Gastrocnemius medialis (tissue), 4 donors: ENCODE measurements at regions not wholly inside any gene's neighbourhood (a gene's known extent, or its start where the extent isn't known, plus 50 kb on each side); places are given as distances from the start of the nearest gene placed in this dataset.
"Not testable (repeated sequence)": the region's sequence is repeated elsewhere in the genome, so short reads cannot be mapped to it uniquely, and the experiment has no call there.

Experiments used
- ATAC-seq, 2 donors: fragments of 150-250 bp; one replicate each; pipeline ENCODE4 v1.9.1; 2016
- DNase-seq, 2 donors: peaks; one replicate each; pipeline ENCODE4 v3.0.0-alpha.2; 2019
- H3K27ac ChIP-seq, 4 donors: fragments of 200-600 bp; sonication (generic); 1 replicate in 1 of 4; 2 replicates in 3 of 4; pipeline ENCODE4 v1.5.1; 2016 to 2018; ENCODE audit warnings: mild to moderate bottlenecking in 2 of 4, moderate library complexity in 1 of 4
- H3K27me3 ChIP-seq, 3 donors: fragments of 200-600 bp; sonication (generic) in 2 of 3; 1 replicate in 1 of 3; 2 replicates in 2 of 3; pipeline versions ENCODE4 v1.5.1 to v1.6.0; 2016 to 2019; ENCODE audit warnings: mild to moderate bottlenecking in 1 of 3, moderate library complexity in 1 of 3
- H3K36me3 ChIP-seq, 2 donors: fragments of 200-600 bp; sonication (generic) in 1 of 2; one replicate each; pipeline ENCODE4 v1.5.1; 2017 to 2018
- H3K4me1 ChIP-seq, 2 donors: fragments of 200-600 bp; sonication (generic) in 1 of 2; one replicate each; pipeline ENCODE4 v1.5.1; 2016 to 2017; ENCODE audit warnings: mild to moderate bottlenecking in 2 of 2
- H3K4me3 ChIP-seq, 4 donors: fragments of 200-600 bp; sonication (generic) in 3 of 4; 1 replicate in 1 of 4; 2 replicates in 3 of 4; pipeline ENCODE4 v1.5.1; 2016 to 2019; ENCODE audit warnings: mild to moderate bottlenecking in 2 of 4
- H3K9me3 ChIP-seq, 3 donors: fragments of 200-600 bp; sonication (generic) in 2 of 3; 1 replicate in 1 of 3; 2 replicates in 2 of 3; pipeline ENCODE4 v1.5.1; 2016 to 2019
- POLR2A ChIP-seq, 2 donors: fragments of 450-650 bp; IDR thresholded peaks; one replicate each; pipeline ENCODE4 v1.6.1; 2017; ENCODE audit warnings: antibody characterized with exemption in 2 of 2, mild to moderate bottlenecking in 2 of 2, moderate library complexity in 2 of 2
- in situ Hi-C, 4 donors: fragments of 200-750 bp; cut with MboI; loops; one replicate each; pipeline versions ENCODE4 v1.15.0 to v1.8.0; 2017; ENCODE audit warnings: low sequenced_read_pairs in 4 of 4
- intact Hi-C: fragments of 100-400 bp; cut with DNase I; formaldehyde crosslinking; loops from one replicate; pipeline ENCODE4 v1.15.1; 2023; ENCODE audit warnings: low total_unique reads
- TF ChIP-seq, protein P1 (sequence below), 5 experiments: fragments of 450-650 bp in 3 of 5; fragments of 200-600 bp in 2 of 5; sonication (generic) in 2 of 5; IDR thresholded peaks in 4 of 5; conservative IDR thresholded peaks in 1 of 5; 1 replicate in 4 of 5; 2 replicates in 1 of 5; pipeline ENCODE4 v1.5.1; 2016 to 2019; ENCODE audit warnings: antibody characterized with exemption in 5 of 5, mild to moderate bottlenecking in 3 of 5, moderate library complexity in 3 of 5

DNA sequence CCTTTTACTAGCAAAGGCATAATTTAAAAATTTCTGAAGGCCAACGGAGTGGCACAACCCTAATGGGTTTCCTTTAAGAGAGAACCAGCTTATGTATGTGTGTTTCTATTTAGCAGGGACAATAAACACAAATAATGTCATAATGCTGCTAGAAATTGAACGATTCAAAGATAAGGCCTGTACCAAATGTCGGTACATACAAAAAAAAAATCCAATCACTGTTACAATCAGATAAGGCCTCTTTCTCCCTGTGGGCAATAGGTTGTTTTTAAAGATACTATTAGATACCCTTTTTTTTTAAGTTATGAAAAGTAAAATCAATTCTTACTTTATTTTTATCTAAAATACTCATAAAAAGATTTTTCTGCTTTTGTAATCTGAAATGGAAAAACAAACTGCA, 821.0 kb downstream of the PRELID2 start:
- Histone ChIP-seq H3K4me3 (no peak overlapping the region), H3K9me3 (no peaks in the 10 kb centered on the region), H3K4me1 (no peaks in the 10 kb centered on the region), H3K36me3 (no peaks in the 10 kb centered on the region), H3K27me3 (no peaks in the 10 kb centered on the region), H3K27ac (no peak overlapping the region)
- intact Hi-C loops = no loop called here
- ATAC-seq (no peak), DNase-seq (no peak)
- in situ Hi-C loops = no loop called here
- TF ChIP-seq POLR2A (IDR thresholded peaks at IDR 0.05) = no peak
- TF ChIP-seq, protein P1, sequence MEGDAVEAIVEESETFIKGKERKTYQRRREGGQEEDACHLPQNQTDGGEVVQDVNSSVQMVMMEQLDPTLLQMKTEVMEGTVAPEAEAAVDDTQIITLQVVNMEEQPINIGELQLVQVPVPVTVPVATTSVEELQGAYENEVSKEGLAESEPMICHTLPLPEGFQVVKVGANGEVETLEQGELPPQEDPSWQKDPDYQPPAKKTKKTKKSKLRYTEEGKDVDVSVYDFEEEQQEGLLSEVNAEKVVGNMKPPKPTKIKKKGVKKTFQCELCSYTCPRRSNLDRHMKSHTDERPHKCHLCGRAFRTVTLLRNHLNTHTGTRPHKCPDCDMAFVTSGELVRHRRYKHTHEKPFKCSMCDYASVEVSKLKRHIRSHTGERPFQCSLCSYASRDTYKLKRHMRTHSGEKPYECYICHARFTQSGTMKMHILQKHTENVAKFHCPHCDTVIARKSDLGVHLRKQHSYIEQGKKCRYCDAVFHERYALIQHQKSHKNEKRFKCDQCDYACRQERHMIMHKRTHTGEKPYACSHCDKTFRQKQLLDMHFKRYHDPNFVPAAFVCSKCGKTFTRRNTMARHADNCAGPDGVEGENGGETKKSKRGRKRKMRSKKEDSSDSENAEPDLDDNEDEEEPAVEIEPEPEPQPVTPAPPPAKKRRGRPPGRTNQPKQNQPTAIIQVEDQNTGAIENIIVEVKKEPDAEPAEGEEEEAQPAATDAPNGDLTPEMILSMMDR (IDR thresholded peaks at IDR 0.05 in 4 of 5, conservative IDR thresholded peaks at IDR 0.05 in 1 of 5) = no peak

DNA sequence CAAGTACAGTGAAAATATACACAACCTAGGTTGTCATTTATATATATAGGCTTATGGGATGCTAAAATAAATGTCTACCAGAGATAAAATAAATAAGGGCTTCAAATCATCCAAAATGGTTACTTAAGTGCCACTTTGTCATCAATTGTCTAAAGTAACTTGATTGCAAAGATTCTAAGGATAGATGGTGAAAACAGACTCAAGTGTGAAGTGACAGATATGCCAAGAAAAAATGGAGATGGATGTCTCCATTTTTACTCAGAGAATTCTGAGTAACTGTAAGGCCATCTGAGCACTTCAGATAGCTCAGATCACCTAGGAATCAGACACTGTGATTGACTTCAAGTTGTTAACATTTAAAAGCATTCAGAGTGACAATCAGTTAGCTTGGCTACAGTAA, 824.3 kb downstream of the PRELID2 start:
- DNase-seq = no peak
- H3K4me3 ChIP-seq = no peak overlapping the region
- no peaks in the 10 kb centered on the region for H3K4me1 ChIP-seq
- H3K27ac ChIP-seq = no peak overlapping the region
- no peaks in the 10 kb centered on the region for H3K36me3 ChIP-seq
- intact Hi-C loops (no loop called here), in situ Hi-C loops (no loop called here)
- ATAC-seq = no peak
- TF ChIP-seq, protein P1 (IDR thresholded peaks at IDR 0.05 in 4 of 5, conservative IDR thresholded peaks at IDR 0.05 in 1 of 5) = no peak
- no peak for TF ChIP-seq POLR2A (IDR thresholded peaks at IDR 0.05)
- peaks cover 0 to 3% (median 0%) of the 10 kb centered on the region in 3 donors for H3K9me3 ChIP-seq
- no peaks in the 10 kb centered on the region for H3K27me3 ChIP-seq

DNA sequence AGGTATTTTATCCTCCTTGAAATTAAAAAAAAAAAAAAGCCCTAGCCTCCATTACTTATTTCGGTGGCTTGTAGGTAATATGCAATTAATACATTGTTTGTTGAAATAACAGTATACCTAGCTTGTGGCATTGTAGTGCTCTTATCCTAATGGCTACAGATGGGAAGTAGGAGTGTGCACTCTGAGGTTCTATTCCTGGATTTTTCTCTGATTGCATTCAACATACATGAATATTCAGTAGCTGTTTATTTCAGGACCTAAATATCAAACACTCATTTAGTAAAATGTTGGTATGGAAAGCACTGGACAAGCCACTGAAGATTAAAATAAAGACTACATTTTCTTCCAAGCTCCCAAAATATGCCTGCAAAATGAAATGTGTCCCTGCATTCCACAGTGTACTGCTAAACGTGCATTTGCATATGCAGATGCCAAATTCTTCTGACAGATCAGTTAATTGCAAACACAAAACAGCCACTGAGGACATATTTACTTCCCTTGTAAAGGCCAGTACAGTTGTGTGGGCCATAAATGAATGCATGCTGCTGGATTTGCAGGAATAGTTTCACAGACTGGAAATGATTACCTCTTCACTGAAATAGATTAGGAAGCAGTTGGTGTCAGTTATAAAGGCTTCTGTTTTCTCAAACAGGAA, 826.1 kb downstream of the PRELID2 start:
- no peak overlapping the region for H3K4me3 ChIP-seq
- H3K27me3 ChIP-seq = no peaks in the 10 kb centered on the region
- TF ChIP-seq, protein P1 (IDR thresholded peaks at IDR 0.05 in 4 of 5, conservative IDR thresholded peaks at IDR 0.05 in 1 of 5) = no peak
- TF ChIP-seq POLR2A (IDR thresholded peaks at IDR 0.05) = no peak
- no peak overlapping the region for H3K27ac ChIP-seq
- in situ Hi-C loops (no loop called here), intact Hi-C loops (no loop called here)
- ATAC-seq = no peak
- no peaks in the 10 kb centered on the region for H3K36me3 ChIP-seq
- H3K4me1 ChIP-seq = no peaks in the 10 kb centered on the region
- peaks cover 0 to 3% (median 0%) of the 10 kb centered on the region in 3 donors for H3K9me3 ChIP-seq
- DNase-seq = no peak

DNA sequence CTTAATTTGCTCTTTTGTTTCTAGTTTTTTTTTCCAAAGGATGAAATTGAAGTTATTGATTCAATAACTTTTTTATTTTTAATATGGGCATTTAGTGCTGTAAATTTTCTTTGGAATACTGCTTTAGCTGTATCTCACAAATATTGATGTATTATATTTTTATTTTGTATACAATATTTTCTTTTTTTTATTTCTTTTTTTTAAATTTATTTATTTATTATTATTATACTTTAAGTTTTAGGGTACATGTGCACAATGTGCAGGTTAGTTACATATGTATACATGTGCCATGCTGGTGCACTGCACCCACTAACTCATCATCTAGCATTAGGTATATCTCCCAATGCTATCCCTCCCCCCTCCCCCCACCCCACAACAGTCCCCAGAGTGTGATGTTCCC, 823.7 kb downstream of the KCTD16 start:
- not testable (repeated sequence) for H3K27me3 ChIP-seq

DNA sequence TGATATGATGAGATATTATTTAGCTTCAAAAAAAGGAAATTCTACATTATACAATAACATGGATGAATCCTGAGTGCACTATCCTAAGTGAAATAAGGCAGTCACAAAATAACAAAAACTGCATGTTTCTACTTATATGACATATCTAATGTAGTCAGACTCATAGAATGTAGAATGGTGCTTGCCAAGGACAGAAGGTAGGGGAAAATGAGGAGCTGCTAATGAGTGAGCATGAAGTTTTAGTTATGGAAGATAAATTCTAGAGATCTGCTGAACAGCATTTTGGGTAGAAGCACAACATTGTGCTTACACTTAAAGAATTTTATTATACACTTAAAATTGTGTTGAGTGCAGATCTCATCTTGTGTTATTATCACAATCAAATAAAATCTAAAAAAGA, 812.4 kb downstream of the KCTD16 start:
- intact Hi-C loops = no loop called here
- H3K4me1 ChIP-seq = no peaks in the 10 kb centered on the region
- H3K9me3 ChIP-seq = no peaks in the 10 kb centered on the region
- H3K27ac ChIP-seq = no peak overlapping the region
- H3K4me3 ChIP-seq = no peak overlapping the region
- no peaks in the 10 kb centered on the region for H3K36me3 ChIP-seq
- ATAC-seq (no peak), DNase-seq (no peak)
- no peaks in the 10 kb centered on the region for H3K27me3 ChIP-seq
- TF ChIP-seq, protein P1 (IDR thresholded peaks at IDR 0.05 in 4 of 5, conservative IDR thresholded peaks at IDR 0.05 in 1 of 5) = no peak
- in situ Hi-C loops = no loop called here

More for the DNA sequence above, 823.7 kb downstream of the KCTD16 start:
- H3K9me3 ChIP-seq, H3K4me3 ChIP-seq, H3K36me3 ChIP-seq, H3K4me1 ChIP-seq, H3K27ac ChIP-seq, in situ Hi-C loops, intact Hi-C loops, DNase-seq, ATAC-seq: not testable (repeated sequence)
